HEK293T (cell line): ENCODE measurements at regions not wholly inside any gene's neighbourhood (a gene's known extent, or its start where the extent isn't known, plus 50 kb on each side); places are given as distances from the start of the nearest gene placed in this dataset.

ENCODE experiments used
- ARNT ChIP-seq: fragments of 450-650 bp; IDR thresholded peaks from 2 replicates; pipeline ENCODE4 v1.6.1; 2017; ENCODE audit warnings: mild to moderate bottlenecking
- BHLHE40 ChIP-seq: fragments of 450-650 bp; IDR thresholded peaks from 2 replicates; pipeline ENCODE4 v1.6.1; 2016; ENCODE audit warnings: mild to moderate bottlenecking, moderate library complexity, borderline replicate concordance
- ELF4 ChIP-seq: fragments of 450-650 bp; IDR thresholded peaks from 2 replicates; pipeline ENCODE4 v1.6.1; 2017; ENCODE audit warnings: antibody characterized with exemption
- FOXA1 ChIP-seq: fragments of 450-650 bp; IDR thresholded peaks from 2 replicates; pipeline ENCODE4 v1.6.1; 2016; ENCODE audit warnings: mild to moderate bottlenecking
- FOXK2 ChIP-seq: fragments of 450-650 bp; IDR thresholded peaks from 2 replicates; pipeline ENCODE4 v1.6.1; 2016; ENCODE audit warnings: mild to moderate bottlenecking
- FOXM1 ChIP-seq: fragments of 450-650 bp; IDR thresholded peaks from 2 replicates; pipeline ENCODE4 v1.6.1; 2017; ENCODE audit warnings: mild to moderate bottlenecking, borderline replicate concordance
- HDGF ChIP-seq: fragments of 450-650 bp; IDR thresholded peaks from 2 replicates; pipeline ENCODE4 v1.6.1; 2017; ENCODE audit warnings: antibody characterized with exemption, borderline replicate concordance
- L3MBTL2 ChIP-seq: fragments of 450-650 bp; conservative IDR thresholded peaks from 2 replicates; pipeline ENCODE4 v1.6.1; 2016; ENCODE audit warnings: mild to moderate bottlenecking
- LEF1 ChIP-seq: fragments of 450-650 bp; IDR thresholded peaks from 2 replicates; pipeline ENCODE4 v1.6.1; 2017; ENCODE audit warnings: mild to moderate bottlenecking, borderline replicate concordance
- NFRKB ChIP-seq: fragments of 450-650 bp; IDR thresholded peaks from 2 replicates; pipeline ENCODE4 v1.6.1; 2016; ENCODE audit warnings: mild to moderate bottlenecking, moderate library complexity
- SP1 ChIP-seq: fragments of 450-650 bp; IDR thresholded peaks from 2 replicates; pipeline ENCODE4 v1.6.1; 2017
- SUZ12 ChIP-seq: fragments of 450-650 bp; IDR thresholded peaks from 2 replicates; pipeline ENCODE4 v1.6.1; 2016; ENCODE audit warnings: mild to moderate bottlenecking
- TARDBP ChIP-seq: fragments of 450-650 bp; IDR thresholded peaks from 2 replicates; pipeline ENCODE4 v1.6.1; 2016

- TF ChIP-seq FOXA1 (no peak), L3MBTL2 (no peak), LEF1 (no peak), FOXK2 (no peak), BHLHE40 (no peak), ELF4 (no peak), NFRKB (no peak), FOXM1 (no peak), TARDBP (no peak), SUZ12 (no peak), ARNT (no peak), HDGF (no peak), SP1 (no peak)
Observed at GRCh38 chr4:125060376-125060775, 254.4 kb upstream of the FAT4 start.
